RCC 7860 (cell line): ENCODE measurements at regions not wholly inside any gene's neighbourhood (a gene's known extent, or its start where the extent isn't known, plus 50 kb on each side); places are given as distances from the start of the nearest gene placed in this dataset.

ENCODE experiments used
- DNase-seq: peaks from one replicate; pipeline ENCODE4 v3.0.0-alpha.2; 2015; ENCODE audit warnings: low spot score
- FAIRE-seq: peaks from 2 replicates; lab custom pipeline; 2012; peaks lifted over from hg19 to GRCh38; lab: Jason Lieb, UNC

DNA sequence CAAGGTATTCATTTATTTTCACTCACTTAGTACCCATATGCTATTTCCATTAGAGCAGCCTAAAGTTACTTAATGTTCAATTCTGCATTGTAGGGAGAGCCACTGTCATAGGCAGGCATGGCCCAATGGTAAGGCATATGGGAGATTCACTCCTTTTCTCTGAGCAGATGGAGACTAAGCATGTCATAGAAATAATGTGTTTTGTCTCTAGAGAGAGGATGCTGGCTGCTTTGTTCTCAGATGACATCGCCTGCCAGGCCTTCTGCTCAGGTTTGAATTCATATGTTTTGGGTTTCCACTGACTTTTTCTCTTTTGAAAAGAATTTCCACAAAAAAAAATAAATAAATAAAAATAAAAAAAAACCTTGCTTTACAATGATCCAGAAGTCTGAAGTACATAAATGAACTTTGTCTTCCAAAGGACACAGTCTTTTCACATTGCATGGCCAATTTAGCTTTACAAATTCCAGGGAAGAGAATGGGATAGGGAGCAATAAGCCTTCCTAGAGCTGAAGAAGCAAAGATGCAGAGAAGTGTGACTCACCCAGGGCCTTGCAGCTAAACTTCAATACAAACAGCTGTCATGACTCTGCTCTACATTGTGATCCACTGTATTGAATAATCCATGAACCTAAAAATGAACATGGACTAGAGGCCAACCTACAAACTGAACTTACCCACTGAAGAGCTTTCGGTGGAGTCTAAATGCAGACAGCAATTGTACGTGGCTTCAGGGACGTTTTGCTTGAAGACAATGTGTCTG lies 422.5 kb downstream of the CMPK2 start:
- no peak for DNase-seq
- FAIRE-seq: no peak

DNA sequence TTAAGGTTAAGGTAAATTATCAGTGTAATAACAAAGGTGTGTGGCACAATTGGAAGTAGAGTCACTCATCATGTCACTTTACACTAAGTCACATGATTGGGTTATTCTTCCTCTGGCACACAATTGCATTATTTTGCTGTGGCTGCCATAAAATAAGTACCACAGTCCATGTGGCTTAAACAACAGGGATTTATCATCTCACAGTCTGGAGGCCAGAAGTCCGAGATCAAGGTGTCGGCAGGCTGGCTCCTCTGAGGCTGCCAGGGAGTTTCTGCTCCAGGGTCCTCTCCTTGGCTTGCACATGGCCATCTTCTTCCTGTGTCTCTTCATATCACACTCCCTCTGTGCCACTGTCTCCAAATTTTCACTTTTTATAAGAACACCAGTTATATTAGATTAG lies 421.2 kb downstream of the CMPK2 start:
- DNase-seq (no peak), FAIRE-seq (no peak)

DNA sequence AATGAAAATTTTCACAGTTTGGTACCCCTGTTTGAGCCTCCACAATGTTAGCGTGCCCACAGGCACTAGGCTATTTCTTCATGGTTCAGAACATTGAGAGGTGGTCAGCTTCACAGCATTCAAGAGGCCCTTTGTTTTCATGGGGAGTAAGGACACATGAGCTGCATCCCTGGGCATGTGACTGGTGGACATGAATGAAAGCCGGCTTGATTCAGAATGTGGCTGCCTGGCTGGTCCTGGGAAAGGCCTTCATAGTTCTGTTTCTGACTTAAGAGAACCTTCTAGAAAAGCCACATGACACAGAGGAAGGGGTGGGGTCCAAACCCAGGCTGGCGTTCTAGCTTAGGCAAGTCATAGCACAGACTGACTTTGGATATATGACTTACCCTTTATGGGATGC lies 420.6 kb downstream of the CMPK2 start:
- FAIRE-seq (no peak), DNase-seq (no peak)

DNA sequence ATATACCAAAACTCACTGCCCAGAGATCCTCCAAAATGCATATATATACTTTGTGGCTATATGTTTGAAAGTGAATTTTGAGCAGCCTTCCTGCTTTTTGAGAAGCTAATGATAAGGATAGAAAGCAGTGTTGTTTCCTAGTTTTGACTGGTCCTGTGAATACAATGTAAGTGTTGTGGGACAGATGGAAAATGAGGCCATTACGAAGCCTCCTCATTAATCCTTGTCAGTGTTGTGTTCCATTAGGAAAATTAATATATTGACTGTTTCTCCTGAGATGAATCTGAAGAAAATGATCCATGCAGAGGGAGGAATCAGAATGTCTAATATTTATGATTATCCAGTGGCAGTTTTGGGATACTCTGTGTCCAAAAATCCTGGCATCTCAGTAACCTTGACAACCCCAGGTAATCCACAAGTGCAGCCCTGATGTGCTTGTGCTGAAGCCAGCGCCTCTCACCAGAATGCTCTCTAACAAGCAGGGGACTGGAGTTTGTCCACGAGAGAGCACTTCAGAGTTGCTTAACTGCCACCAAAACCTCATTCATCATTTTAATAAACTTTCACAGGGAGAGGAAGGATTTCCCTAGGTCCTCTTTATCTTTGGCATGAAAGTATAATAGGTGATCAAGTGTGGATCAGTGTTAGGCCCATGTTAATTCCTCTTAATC lies 418.6 kb downstream of the CMPK2 start:
- FAIRE-seq: no peak
- no peak for DNase-seq

DNA sequence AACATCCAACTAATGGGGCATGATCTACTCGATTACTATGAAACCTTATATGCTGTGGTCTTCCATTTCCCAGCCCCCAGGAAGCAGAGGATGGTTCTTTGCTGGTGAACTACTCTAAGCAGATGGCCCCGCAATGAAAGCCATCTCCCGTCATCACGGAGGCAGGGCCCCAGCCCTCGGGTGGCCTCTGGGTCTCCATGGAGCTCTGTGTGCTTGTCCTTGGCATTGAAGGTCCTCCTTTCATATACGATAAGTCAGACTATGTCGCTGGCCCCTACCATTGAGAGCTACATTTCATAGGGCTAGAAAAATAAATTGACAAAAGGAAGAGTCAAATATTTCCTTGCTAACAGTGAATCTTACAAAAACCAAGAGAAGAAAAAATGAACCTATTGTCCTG lies 416.8 kb downstream of the CMPK2 start:
- DNase-seq: no peak
- FAIRE-seq: no peak

DNA sequence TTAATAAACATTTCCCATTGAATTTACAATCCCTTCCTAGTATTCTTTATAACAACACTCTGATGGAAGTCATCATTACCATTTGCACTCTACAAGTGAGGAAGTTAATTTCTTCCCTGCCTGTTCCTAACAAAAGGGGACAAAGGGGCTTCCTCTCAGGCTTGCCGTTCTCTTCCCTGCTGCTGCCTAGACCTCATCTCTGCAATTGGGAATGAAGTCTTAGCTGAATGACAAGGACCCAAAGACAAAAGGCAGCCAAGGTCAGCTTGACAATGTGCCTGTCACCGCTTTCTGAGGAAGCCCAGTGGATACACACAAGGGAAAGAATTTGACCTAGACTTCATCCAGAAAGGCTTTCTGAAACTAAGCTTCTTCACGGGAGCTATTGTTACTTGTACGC lies 416.4 kb downstream of the CMPK2 start:
- DNase-seq (no peak), FAIRE-seq (no peak)

DNA sequence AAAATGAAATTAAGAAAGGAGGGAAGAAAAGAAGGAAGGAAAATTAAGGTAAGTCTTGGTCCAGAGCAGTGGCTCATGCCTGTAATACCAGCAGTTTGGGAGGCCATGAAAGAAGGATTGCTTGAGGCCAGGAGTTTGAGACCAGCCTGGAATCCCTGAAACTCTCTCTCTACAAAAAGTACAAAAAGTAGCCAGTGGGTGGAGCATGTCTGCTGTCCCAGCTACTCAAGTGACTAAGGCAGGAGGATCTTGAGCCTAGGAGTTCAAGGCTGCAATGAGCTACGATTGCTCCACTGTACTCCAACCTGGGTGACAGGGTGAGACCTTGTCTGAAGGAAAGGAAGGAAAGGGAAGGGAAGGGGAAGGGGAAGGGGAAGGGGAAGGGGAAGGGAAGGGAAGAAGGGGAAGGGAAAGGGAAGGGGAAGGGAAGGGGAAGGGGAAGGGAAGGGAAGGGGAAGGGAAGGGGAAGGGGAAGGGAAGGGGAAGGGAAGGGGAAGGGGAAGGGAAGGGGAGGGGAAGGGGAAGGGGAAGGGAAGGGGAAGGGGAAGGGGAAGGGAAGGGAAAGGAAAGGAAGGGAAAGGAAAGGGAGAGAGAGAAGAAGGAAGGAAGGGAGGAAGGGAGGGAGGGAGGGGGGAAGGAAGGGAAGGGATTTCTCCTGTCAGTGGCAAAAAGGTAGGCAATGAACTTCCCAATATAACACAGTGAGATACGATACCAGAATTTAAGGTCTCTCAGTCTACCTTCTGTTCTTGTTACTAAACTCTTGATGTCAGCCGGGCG lies 412.8 kb downstream of the CMPK2 start:
- DNase-seq: no peak
- FAIRE-seq: no peak

DNA sequence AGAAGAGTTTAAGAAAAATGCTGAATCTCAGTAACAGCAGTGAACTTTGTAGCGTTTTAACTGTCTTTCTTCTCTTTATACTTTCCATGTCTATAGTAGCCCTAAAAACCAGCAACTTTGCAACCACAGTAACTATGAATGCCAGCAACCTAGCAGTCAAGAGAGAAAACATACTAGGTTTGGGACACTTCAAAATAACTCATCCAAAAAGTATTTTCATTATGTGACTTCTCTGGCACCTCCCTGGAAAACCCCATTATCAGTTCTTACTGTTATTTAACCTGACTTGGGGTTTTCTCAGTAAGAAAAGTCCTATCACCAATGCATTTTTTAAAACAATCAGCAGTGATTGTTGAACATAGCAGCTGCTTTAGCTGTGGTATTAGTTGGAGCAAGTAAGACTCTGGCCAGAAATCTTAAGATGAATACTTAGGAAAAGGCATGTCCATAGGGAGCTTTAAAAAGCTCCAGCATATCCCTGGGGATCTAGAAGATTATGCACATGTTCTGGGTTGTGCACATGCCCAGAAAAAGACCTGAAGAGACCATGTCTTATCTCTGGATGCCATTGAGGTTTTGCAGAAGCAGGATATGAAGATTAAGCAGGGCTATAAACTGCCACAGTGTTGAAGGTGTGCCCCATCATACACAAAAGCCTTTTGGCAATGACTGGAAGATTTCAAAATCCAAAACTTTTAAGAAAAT lies 411.3 kb downstream of the CMPK2 start:
- DNase-seq (no peak), FAIRE-seq (no peak)

DNA sequence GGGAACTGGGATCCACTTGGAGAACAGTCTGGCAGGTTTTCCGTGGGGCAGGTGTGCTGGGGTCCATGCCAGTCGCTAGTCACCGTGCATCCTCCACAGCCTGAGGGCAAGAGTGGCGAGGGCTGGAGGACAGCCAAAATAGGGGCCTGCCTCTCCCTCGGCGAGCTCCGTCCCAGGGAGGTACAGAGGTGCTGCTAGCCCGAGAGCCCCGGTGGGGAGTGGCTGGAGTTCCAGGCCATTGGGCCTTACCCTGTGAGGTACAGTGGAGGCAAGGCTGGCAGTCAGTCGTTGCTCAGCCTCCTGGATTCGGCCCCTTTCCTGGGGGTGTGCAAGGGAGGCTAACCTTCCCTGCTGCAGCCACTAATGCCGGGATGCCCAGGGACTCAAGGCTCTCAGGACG lies 406.6 kb downstream of the CMPK2 start:
- DNase-seq: no peak
- FAIRE-seq: no peak

DNA sequence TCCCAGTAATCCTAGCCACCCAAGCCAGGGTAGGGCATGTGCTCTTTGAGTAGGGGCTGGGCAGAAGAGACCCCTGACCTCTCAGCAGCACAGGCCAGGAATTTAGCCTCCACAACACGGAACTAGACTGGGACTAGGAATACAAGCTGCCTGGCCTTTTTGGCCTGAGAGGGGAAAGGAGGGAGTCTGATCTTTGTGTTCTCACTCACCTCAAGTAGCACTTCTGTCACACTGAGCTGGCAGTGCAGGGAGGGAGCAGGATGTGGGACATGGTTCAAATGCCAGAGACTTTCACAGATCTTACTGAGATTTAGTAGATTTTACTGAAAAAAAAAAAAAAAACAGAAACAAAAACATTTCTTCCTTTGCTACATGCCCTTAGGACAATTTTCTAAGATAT lies 395.2 kb downstream of the CMPK2 start:
- FAIRE-seq (no peak), DNase-seq (no peak)

DNA sequence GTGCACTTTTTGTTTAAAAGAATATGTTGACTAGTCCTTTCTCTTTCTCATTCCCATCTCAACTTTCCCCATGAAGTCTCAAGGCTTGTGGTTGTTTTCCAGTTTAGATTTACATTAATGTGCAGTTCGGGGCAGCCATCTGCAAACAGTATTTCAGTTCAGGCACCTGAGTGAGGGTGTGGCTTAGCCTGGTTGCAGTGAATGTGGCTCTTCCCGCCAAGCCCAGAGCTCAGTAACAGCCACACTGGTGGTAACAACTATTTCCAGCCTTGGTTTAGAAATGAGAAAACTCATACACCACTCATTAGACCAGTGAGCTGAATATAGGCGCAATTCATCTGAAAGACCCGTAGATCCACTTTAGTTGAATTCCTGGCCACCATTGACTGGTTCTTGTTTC lies 394.3 kb downstream of the CMPK2 start:
- FAIRE-seq: no peak

DNA sequence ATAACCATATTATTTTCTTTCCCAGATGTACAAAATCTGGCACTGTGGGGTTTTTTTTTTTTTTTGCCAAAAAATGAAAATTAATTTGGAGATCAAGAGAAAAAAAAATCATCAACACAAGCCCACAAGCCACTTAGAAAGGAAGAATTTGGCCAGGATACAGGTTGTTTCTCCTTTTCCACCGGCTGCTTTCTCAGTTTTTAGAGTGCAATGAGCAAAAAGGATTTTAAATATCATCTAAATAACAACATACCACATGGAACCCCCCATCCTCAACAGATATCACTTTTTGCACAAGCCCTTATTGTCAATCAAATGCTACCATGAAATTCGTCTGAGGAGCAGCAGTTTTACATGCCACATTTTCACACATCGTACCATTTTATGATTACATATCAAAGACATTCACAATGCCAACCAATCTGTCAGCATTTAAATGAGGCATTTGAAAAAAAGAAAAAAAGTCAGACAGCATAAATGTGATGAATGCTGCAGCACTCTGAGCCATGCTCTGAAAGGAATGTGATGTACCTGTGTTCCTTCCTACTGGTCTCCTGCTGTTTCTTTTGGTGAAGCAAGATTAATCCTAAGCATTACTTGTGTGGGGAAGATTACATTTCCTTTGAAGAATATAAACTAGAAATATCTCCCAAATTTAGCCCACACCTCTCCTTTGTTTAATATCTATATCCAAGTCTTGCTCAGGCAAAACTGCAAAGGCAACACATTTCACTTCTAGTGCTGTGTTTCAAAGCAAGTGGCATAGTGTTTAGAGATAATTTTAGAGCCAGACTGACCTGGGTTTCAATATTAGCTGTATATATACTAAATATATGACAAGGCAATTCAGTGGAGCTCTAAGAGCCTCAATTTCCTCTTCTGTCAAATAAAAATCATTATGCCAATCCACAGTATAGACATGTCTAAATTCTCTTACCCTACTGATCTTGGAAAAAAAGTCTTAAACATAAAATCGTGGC lies 391.3 kb downstream of the CMPK2 start:
- DNase-seq (no peak), FAIRE-seq (no peak)

More for the DNA sequence above, 394.3 kb downstream of the CMPK2 start:
- no peak for DNase-seq

DNA sequence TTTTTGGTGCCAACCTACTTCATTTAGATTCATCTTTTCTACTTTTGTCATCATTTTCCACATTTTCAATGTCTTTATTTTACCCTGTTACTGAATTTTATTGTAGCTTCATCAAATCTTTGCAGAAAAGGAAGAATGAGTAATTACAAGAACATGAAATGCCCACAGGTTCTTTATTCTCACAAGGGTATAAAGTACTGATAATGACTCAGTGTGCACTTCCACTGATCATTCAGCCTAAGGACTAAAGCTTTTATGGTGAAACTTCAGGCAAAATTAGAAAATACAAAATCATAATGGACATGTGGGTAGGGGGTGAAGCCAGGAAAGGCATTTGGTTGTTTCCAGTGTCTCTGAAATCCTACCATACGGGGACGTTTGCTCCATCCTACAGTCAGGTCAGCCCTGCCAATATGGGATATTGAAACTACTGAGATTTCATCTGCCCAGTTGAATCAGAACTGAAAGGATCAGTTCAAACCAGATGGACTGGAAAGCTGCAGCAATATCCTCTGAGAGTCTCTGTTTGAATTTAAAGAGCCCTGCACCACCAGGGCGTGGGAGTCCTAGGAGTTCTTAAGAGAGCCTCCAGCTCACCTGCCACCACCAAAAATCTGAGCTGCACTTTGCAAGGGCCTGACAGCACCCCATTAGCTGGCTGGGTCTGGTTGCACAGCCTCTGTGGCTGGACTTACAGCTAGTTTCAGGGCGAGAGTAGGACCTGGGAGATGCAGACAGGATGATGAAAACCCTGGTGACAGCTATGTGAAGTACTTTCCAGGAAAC lies 390.4 kb downstream of the CMPK2 start:
- FAIRE-seq: no peak
- DNase-seq: no peak

DNA sequence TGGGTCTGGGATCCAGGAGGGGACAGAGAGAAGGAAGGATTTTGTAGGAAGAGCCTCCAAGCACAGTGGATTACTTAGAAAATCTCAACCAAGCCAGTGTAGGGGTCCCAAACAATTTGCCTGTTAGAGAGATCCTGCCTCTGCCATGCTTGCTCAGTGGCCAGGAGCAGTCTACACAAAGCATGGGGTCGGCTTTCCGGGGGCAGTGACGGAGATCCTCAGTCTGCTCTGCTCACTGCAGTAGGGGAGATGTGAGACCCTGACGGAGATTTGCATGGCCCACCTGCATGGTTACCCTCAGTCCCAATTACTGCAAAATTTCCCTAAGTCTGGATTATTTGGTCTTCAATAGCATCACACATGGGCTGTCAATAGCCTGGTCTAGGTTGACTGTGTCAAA lies 385.2 kb downstream of the CMPK2 start:
- FAIRE-seq (no peak), DNase-seq (no peak)

DNA sequence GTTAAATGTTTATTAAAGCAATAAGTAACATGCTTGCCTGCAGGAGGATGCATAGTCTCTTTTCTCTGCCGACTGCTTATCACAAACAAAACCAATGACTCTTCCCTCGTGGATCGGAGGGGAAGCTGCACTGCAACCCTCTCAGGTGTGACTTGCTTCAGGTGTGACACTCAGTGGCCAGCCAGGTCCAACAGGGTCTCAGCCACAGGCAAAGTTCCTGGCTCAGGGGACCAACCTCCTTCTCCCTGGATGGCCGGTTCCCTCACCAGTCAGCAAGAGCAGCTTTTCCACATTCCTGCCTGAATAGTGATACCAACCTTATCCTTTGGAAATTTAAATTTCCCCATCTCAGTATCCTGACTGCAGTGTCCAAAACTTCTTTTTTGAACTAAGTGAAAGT lies 383.5 kb downstream of the CMPK2 start:
- DNase-seq: no peak
- FAIRE-seq: no peak

DNA sequence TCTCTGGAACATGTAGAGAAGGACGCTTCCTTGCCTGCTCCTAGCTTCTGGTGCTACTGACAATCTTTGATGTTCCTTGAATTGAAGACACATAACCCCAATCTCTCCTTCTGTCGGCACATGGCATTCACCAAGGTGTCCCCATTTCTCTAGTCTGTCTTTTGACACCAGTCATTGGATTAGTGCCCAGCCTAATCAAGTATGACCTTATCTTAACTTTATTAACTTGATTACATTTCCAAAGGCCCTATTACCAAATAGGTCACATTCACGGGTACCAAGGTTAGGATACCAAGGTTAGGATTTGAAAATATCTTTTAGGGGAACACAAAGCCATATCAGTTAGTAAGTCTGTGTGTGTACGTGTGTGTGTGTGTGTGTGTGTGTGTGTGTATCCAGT lies 377.9 kb downstream of the CMPK2 start:
- no peak for FAIRE-seq
- DNase-seq: no peak

DNA sequence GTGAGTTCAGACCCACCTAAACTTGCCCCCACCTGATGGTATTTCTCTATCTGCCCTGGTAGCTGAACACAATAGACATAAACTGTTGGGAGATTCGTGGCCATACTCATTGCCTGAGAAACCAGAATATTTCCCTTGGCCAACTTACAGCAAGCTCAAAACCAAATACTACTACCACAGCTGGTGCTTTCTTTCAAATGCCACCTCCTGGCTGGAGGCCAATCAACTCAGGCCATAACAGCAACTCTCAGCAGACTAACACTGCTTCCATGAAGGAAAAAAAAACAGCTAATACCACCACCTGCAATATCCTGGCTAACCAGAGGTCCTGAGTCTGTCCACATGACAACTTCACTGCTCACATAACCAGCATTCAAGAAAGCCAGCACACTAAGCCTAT lies 373.1 kb downstream of the CMPK2 start:
- no peak for DNase-seq
- no peak for FAIRE-seq

DNA sequence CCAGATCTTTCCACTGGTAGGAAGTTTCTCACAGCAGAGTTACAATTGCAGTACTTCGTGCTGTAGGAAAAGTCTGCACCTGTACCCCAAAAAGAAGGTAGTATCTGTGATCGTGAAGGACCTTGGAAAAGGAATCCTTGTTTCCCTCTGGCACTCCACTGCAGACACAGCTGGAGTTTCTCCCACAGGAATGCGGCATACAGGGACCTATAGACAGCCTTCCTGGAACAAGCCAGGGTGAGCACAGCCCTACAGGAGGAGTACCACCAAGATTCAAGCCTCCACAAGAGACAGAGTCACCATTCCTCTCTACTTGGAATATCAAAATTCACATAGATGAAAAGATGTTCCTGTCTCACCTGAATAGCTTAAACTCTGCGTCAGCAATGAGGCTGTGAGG lies 372.4 kb downstream of the CMPK2 start:
- FAIRE-seq (no peak), DNase-seq (no peak)

DNA sequence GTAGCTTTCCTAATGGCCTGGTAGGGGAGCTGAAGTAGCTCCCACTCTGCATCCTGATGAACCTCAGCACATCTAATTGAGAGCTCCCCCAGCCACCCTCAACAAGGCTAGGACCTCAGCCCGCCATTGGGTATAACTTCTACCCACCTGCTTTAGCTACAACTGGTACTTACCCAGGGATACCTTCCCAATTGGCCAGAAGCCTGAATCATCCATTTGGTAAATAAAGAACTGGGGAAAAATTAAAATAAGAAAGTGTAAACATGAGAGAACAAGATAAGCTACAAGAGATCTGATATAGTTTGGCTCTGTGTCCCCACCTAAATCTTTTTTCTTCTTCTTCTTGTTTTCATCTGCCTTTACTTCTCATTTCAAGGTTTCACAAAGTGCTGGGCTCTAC lies 372.0 kb downstream of the CMPK2 start:
- FAIRE-seq: no peak
- DNase-seq: no peak
